Erythroblast (primary cell): ENCODE measurements at regions not wholly inside any gene's neighbourhood (a gene's known extent, or its start where the extent isn't known, plus 50 kb on each side); places are given as distances from the start of the nearest gene placed in this dataset.
A peak's percentile ranks its signal among the peaks of the same experiment; 100 is the strongest.

Experiments
- DNase-seq, 2 experiments: peaks; one replicate each; lab custom pipeline; 2025; lab: John Stamatoyannopoulos, UW
- GATA1 ChIP-seq: IDR thresholded peaks from 2 replicates; pipeline ENCODE4 v1.6.1; 2011; ENCODE audit warnings: low read depth, mild to moderate bottlenecking, control low read depth, low read length, moderate library complexity
- POLR2A ChIP-seq: IDR thresholded peaks from 2 replicates; pipeline ENCODE4 v1.6.1; 2011; ENCODE audit warnings: mild to moderate bottlenecking, low read length

GRCh38 chr21:16570856-16571255 lies 841.1 kb downstream of the USP25 start:
- TF ChIP-seq GATA1, result no peak
- no peak for TF ChIP-seq POLR2A
- DNase-seq, result no peak

GRCh38 chr21:16571594-16571993 lies 841.8 kb downstream of the USP25 start:
- no peak for DNase-seq
- TF ChIP-seq GATA1, result no peak
- no peak for TF ChIP-seq POLR2A

GRCh38 chr21:16572032-16572431 lies 842.2 kb downstream of the USP25 start:
- peak in 1 of 2 experiments; percentile 3 for DNase-seq
- no peak for TF ChIP-seq GATA1
- no peak for TF ChIP-seq POLR2A

GRCh38 chr21:16573578-16573977 lies 843.8 kb downstream of the USP25 start:
- TF ChIP-seq POLR2A (no peak), GATA1 (no peak)
- no peak for DNase-seq

GRCh38 chr21:16577975-16578374 lies 848.2 kb downstream of the USP25 start:
- no peak for DNase-seq
- TF ChIP-seq GATA1 (no peak), POLR2A (no peak)

GRCh38 chr21:16578912-16579311 lies 849.1 kb downstream of the USP25 start:
- TF ChIP-seq POLR2A, result no peak
- TF ChIP-seq GATA1, result no peak
- no peak for DNase-seq

GRCh38 chr21:16579538-16579937 lies 849.8 kb downstream of the USP25 start:
- DNase-seq, result no peak

GRCh38 chr21:16580661-16581060 lies 850.9 kb downstream of the USP25 start:
- DNase-seq, result no peak
- TF ChIP-seq GATA1 (no peak), POLR2A (no peak)

More at GRCh38 chr21:16579538-16579937, 849.8 kb downstream of the USP25 start:
- TF ChIP-seq GATA1, result no peak
- no peak for TF ChIP-seq POLR2A

GRCh38 chr21:16583556-16583955 lies 853.8 kb downstream of the USP25 start:
- TF ChIP-seq POLR2A (no peak), GATA1 (no peak)
- no peak for DNase-seq

- DNase-seq, result no peak
- TF ChIP-seq GATA1 (no peak), POLR2A (no peak)
Measured at GRCh38 chr21:16584756-16585155, 855.0 kb downstream of the USP25 start.

GRCh38 chr21:16585896-16586295 lies 856.1 kb downstream of the USP25 start:
- no peak for TF ChIP-seq POLR2A
- no peak for TF ChIP-seq GATA1
- DNase-seq, result no peak

GRCh38 chr21:16587141-16587581 lies 857.4 kb downstream of the USP25 start:
- no peak for DNase-seq

GRCh38 chr21:16587681-16588375 lies 858.0 kb downstream of the USP25 start:
- TF ChIP-seq GATA1, result no peak
- no peak for TF ChIP-seq POLR2A
- DNase-seq, result no peak

More at GRCh38 chr21:16587141-16587581, 857.4 kb downstream of the USP25 start:
- TF ChIP-seq POLR2A, result no peak
- no peak for TF ChIP-seq GATA1

GRCh38 chr21:16588433-16588860 lies 858.7 kb downstream of the USP25 start:
- no peak for TF ChIP-seq GATA1
- TF ChIP-seq POLR2A, result no peak
- DNase-seq, result peak in 1 of 2 experiments; percentile 4
